ENCODE measurements at regions not wholly inside any gene's neighbourhood (a gene's known extent, or its start where the extent isn't known, plus 50 kb on each side); places are given as distances from the start of the nearest gene placed in this dataset.

GRCh38 chr15:101570241-101570640, 80.7 kb upstream of the PCSK6 start:
- in situ Hi-C loops (cut with HindIII; ENCODE audit: low sequenced_read_pairs), result no loop called here
- no peak for DNase-seq (ENCODE audit: low read depth)
- H3K4me3 ChIP-seq (ENCODE audit: low read depth, low read length), result no peak overlapping the region
- no peak for TF ChIP-seq CTCF (IDR thresholded peaks at IDR 0.05; ENCODE audit: low read depth, low read length, missing control alignments)

- TF ChIP-seq CTCF (IDR thresholded peaks at IDR 0.05; ENCODE audit: low read depth, low read length, missing control alignments), result no peak
- DNase-seq (ENCODE audit: low read depth), result no peak
- in situ Hi-C loops (cut with HindIII; ENCODE audit: low sequenced_read_pairs), result no loop called here
- H3K4me3 ChIP-seq (ENCODE audit: low read depth, low read length), result no peak overlapping the region
Measured at GRCh38 chr15:101568821-101569555, 79.5 kb upstream of the PCSK6 start.

GRCh38 chr15:101568309-101568708, 78.8 kb upstream of the PCSK6 start:
- no peak for DNase-seq (ENCODE audit: low read depth)
- in situ Hi-C loops (cut with HindIII; ENCODE audit: low sequenced_read_pairs), result no loop called here
- no peak for TF ChIP-seq CTCF (IDR thresholded peaks at IDR 0.05; ENCODE audit: low read depth, low read length, missing control alignments)
- H3K4me3 ChIP-seq (ENCODE audit: low read depth, low read length), result no peak overlapping the region

GRCh38 chr15:101566748-101567488, 77.4 kb upstream of the PCSK6 start:
- no peak for DNase-seq (ENCODE audit: low read depth)
- TF ChIP-seq CTCF (IDR thresholded peaks at IDR 0.05; ENCODE audit: low read depth, low read length, missing control alignments), result no peak
- no peak overlapping the region for H3K4me3 ChIP-seq (ENCODE audit: low read depth, low read length)
- in situ Hi-C loops (cut with HindIII; ENCODE audit: low sequenced_read_pairs), result no loop called here

GRCh38 chr15:101565377-101565776, 75.9 kb upstream of the PCSK6 start:
- no peak for TF ChIP-seq CTCF (IDR thresholded peaks at IDR 0.05; ENCODE audit: low read depth, low read length, missing control alignments)
- in situ Hi-C loops (cut with HindIII; ENCODE audit: low sequenced_read_pairs), result no loop called here
- no peak overlapping the region for H3K4me3 ChIP-seq (ENCODE audit: low read depth, low read length)
- DNase-seq (ENCODE audit: low read depth), result no peak

GRCh38 chr15:101563176-101563796, 73.8 kb upstream of the PCSK6 start:
- DNase-seq (ENCODE audit: low read depth), result no peak
- TF ChIP-seq CTCF (IDR thresholded peaks at IDR 0.05; ENCODE audit: low read depth, low read length, missing control alignments), result no peak
- in situ Hi-C loops (cut with HindIII; ENCODE audit: low sequenced_read_pairs), result loop anchor here (5.0 kb wide), 1 partner anchor 44 kb away; no protein-coding TSS in a partner anchor
- H3K4me3 ChIP-seq (ENCODE audit: low read depth, low read length), result no peak overlapping the region
